ENCODE measurements at regions not wholly inside any gene's neighbourhood (a gene's known extent, or its start where the extent isn't known, plus 50 kb on each side); places are given as distances from the start of the nearest gene placed in this dataset.

DNA sequence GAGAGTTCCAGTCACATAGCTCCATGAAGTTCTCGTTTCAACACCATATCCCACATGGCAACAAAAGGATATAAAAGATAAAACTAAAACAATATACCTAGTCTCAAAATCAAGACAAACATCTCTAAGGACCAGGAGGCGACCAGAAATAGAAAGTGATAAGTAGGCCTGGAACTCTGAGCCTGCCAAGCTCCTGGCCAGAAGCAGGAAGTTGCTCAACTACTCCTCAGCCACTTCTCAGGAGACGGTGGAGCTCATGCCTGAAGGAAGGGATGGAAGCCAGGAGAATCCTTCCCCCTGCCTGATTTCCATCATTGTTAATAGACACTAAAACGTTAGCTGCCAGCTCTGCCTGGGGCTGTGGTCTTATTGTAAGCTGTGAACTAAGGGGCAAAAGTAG lies 94.7 kb downstream of the DISP1 start:
- H3K27me3 ChIP-seq (ENCODE audit: insufficient read depth, low read length, poor library complexity, severe bottlenecking) = no peaks in the 10 kb centered on the region
- TF ChIP-seq, protein P1, sequence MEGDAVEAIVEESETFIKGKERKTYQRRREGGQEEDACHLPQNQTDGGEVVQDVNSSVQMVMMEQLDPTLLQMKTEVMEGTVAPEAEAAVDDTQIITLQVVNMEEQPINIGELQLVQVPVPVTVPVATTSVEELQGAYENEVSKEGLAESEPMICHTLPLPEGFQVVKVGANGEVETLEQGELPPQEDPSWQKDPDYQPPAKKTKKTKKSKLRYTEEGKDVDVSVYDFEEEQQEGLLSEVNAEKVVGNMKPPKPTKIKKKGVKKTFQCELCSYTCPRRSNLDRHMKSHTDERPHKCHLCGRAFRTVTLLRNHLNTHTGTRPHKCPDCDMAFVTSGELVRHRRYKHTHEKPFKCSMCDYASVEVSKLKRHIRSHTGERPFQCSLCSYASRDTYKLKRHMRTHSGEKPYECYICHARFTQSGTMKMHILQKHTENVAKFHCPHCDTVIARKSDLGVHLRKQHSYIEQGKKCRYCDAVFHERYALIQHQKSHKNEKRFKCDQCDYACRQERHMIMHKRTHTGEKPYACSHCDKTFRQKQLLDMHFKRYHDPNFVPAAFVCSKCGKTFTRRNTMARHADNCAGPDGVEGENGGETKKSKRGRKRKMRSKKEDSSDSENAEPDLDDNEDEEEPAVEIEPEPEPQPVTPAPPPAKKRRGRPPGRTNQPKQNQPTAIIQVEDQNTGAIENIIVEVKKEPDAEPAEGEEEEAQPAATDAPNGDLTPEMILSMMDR (conservative IDR thresholded peaks at IDR 0.05; ENCODE audit: low read length) = no peak
- TF ChIP-seq EZH2phosphoT487 (IDR thresholded peaks at IDR 0.05; ENCODE audit: borderline replicate concordance) = no peak
- no peaks in the 10 kb centered on the region for H3F3A ChIP-seq (ENCODE audit: low read depth)
- H2AFZ ChIP-seq (ENCODE audit: low read length) = no peak overlapping the region
- H3K9me3 ChIP-seq (ENCODE audit: insufficient read depth, low read depth, low read length) = no peaks in the 10 kb centered on the region
- no peak overlapping the region for H3K4me2 ChIP-seq (ENCODE audit: low read depth, low read length, poor library complexity, severe bottlenecking)
- H3K36me3 ChIP-seq (ENCODE audit: insufficient read depth, low read length) = no peaks in the 10 kb centered on the region
- no peak overlapping the region for H3K9ac ChIP-seq (ENCODE audit: low read depth, low read length, poor library complexity, severe bottlenecking)
- H3K4me1 ChIP-seq (ENCODE audit: insufficient read depth, low read length, poor library complexity, severe bottlenecking) = peaks cover 5% of the 10 kb centered on the region
- no peaks in the 10 kb centered on the region for H3K79me2 ChIP-seq (ENCODE audit: insufficient read depth, low read length)
- H3K9me2 ChIP-seq (replicated peaks; ENCODE audit: low read depth, low read length) = no peaks in the 10 kb centered on the region
- no peak overlapping the region for H3K4me3 ChIP-seq (ENCODE audit: low read length, poor library complexity, severe bottlenecking)
- no peaks in the 10 kb centered on the region for H4K20me1 ChIP-seq (ENCODE audit: insufficient read depth, low read length, poor library complexity, severe bottlenecking)

GRCh38 chr1:222910699-222911098 lies 95.9 kb downstream of the DISP1 start:
- no peak overlapping the region for H3K4me3 ChIP-seq (ENCODE audit: low read length, poor library complexity, severe bottlenecking)
- no peaks in the 10 kb centered on the region for H3K79me2 ChIP-seq (ENCODE audit: insufficient read depth, low read length)
- H3K9me2 ChIP-seq (replicated peaks; ENCODE audit: low read depth, low read length) = no peaks in the 10 kb centered on the region
- no peaks in the 10 kb centered on the region for H4K20me1 ChIP-seq (ENCODE audit: insufficient read depth, low read length, poor library complexity, severe bottlenecking)
- H3K4me2 ChIP-seq (ENCODE audit: low read depth, low read length, poor library complexity, severe bottlenecking) = no peak overlapping the region
- H3K4me1 ChIP-seq (ENCODE audit: insufficient read depth, low read length, poor library complexity, severe bottlenecking) = peaks cover 5% of the 10 kb centered on the region
- no peaks in the 10 kb centered on the region for H3F3A ChIP-seq (ENCODE audit: low read depth)
- TF ChIP-seq EZH2phosphoT487 (IDR thresholded peaks at IDR 0.05; ENCODE audit: borderline replicate concordance) = no peak
- TF ChIP-seq, protein P1 (conservative IDR thresholded peaks at IDR 0.05; ENCODE audit: low read length) = no peak
- no peak overlapping the region for H2AFZ ChIP-seq (ENCODE audit: low read length)
- H3K27me3 ChIP-seq (ENCODE audit: insufficient read depth, low read length, poor library complexity, severe bottlenecking) = no peaks in the 10 kb centered on the region
- no peak overlapping the region for H3K9ac ChIP-seq (ENCODE audit: low read depth, low read length, poor library complexity, severe bottlenecking)
- H3K36me3 ChIP-seq (ENCODE audit: insufficient read depth, low read length) = no peaks in the 10 kb centered on the region
- no peaks in the 10 kb centered on the region for H3K9me3 ChIP-seq (ENCODE audit: insufficient read depth, low read depth, low read length)

- Histone ChIP-seq H4K20me1 (ENCODE audit: insufficient read depth, low read length, poor library complexity, severe bottlenecking) (no peaks in the 10 kb centered on the region), H3K4me3 (ENCODE audit: low read length, poor library complexity, severe bottlenecking) (no peak overlapping the region), H3K36me3 (ENCODE audit: insufficient read depth, low read length) (no peaks in the 10 kb centered on the region), H2AFZ (ENCODE audit: low read length) (no peak overlapping the region), H3K27me3 (ENCODE audit: insufficient read depth, low read length, poor library complexity, severe bottlenecking) (no peaks in the 10 kb centered on the region), H3K79me2 (ENCODE audit: insufficient read depth, low read length) (no peaks in the 10 kb centered on the region), H3K9ac (ENCODE audit: low read depth, low read length, poor library complexity, severe bottlenecking) (no peak overlapping the region), H3K4me1 (ENCODE audit: insufficient read depth, low read length, poor library complexity, severe bottlenecking) (peaks cover 5% of the 10 kb centered on the region), H3K9me3 (ENCODE audit: insufficient read depth, low read depth, low read length) (no peaks in the 10 kb centered on the region; the same call in 1 of the 2 replicates), H3K4me2 (ENCODE audit: low read depth, low read length, poor library complexity, severe bottlenecking) (no peak overlapping the region), H3K9me2 (replicated peaks; ENCODE audit: low read depth, low read length) (no peaks in the 10 kb centered on the region), H3F3A (ENCODE audit: low read depth) (no peaks in the 10 kb centered on the region)
- TF ChIP-seq, protein P1 (conservative IDR thresholded peaks at IDR 0.05; ENCODE audit: low read length) = no peak
- no peak for TF ChIP-seq EZH2phosphoT487 (IDR thresholded peaks at IDR 0.05; ENCODE audit: borderline replicate concordance)
Observed at GRCh38 chr1:222911866-222912265, 97.0 kb downstream of the DISP1 start.

Data from Loucy (cell line).